Endothelial cell of umbilical vein (primary cell): ENCODE measurements at regions not wholly inside any gene's neighbourhood (a gene's known extent, or its start where the extent isn't known, plus 50 kb on each side); places are given as distances from the start of the nearest gene placed in this dataset.

Experiments used
- BruUV-seq: library from RNA; stranded (reverse); fragments of 400-500 nt; replicated peaks from 2 replicates; lab custom pipeline; 2021; lab: Mats Ljungman, UMichigan
- CTCF ChIA-PET: fragments of 300-600, 350-600 bp; sonication (Branson Sonifier 250); formaldehyde crosslinking; loops from one replicate; lab custom pipeline; 2021; ENCODE audit warnings: antibody characterized with exemption, inconsistent platforms; lab: Charles Lee
- POLR2A ChIA-PET: fragments of 300-600, 350-600 bp; sonication (Branson Sonifier 250); formaldehyde crosslinking; loops from one replicate; lab custom pipeline; 2021; ENCODE audit warnings: antibody characterized with exemption, inconsistent platforms; lab: Charles Lee
- DNase-seq: peaks from one replicate; pipeline ENCODE4 v3.0.0-alpha.2; 2011; ENCODE audit warnings: low read depth, low spot score
- FAIRE-seq: peaks from 2 replicates; lab custom pipeline; 2011; peaks lifted over from hg19 to GRCh38; lab: Jason Lieb, UNC
- H2AFZ ChIP-seq: 2 replicates; pipeline ENCODE4 v1.6.0; 2012; ENCODE audit warnings: low read depth, low read length, control low read depth, inconsistent platforms
- H3K27ac ChIP-seq: 2 replicates; pipeline ENCODE4 v1.5.1; 2011; ENCODE audit warnings: low read depth, mild to moderate bottlenecking, control low read depth, low read length, moderate library complexity; ENCODE audit not compliant: insufficient read depth
- H3K27me3 ChIP-seq, 2 experiments: 2 replicates each; pipeline versions ENCODE4 v1.6.0 to v1.6.1; 2011; ENCODE audit warnings: low read length in 2 of 2, mixed read lengths in 1 of 2; ENCODE audit not compliant: control insufficient read depth in 2 of 2, insufficient read depth in 2 of 2
- H3K36me3 ChIP-seq, 2 experiments: 2 replicates in 1 of 2; 3 replicates in 1 of 2; pipeline ENCODE4 v1.5.1; 2011; ENCODE audit warnings: low read length in 2 of 2, mild to moderate bottlenecking in 1 of 2, moderate library complexity in 1 of 2; ENCODE audit not compliant: control insufficient read depth in 2 of 2, insufficient read depth in 2 of 2; ENCODE audit errors: extremely low read depth in 1 of 2
- H3K4me1 ChIP-seq: 3 replicates; pipeline ENCODE4 v1.5.1; 2011; ENCODE audit warnings: mild to moderate bottlenecking, low read length; ENCODE audit not compliant: control insufficient read depth, insufficient read depth; ENCODE audit errors: extremely low read depth
- H3K4me2 ChIP-seq: 2 replicates; pipeline ENCODE4 v1.6.1; 2011; ENCODE audit warnings: low read length, control low read depth, mixed read lengths; ENCODE audit not compliant: insufficient read depth
- H3K4me3 ChIP-seq, 3 experiments: fragments of 200-600 bp in 1 of 3; sonication (generic), shearing (Covaris generic) in 1 of 3; replicated peaks in 1 of 3; 2 replicates each; pipeline ENCODE4 v1.5.1; 2011 to 2016; ENCODE audit warnings: control low read depth in 3 of 3, low read length in 3 of 3, mild to moderate bottlenecking in 2 of 3, inconsistent platforms in 1 of 3, low read depth in 1 of 3, moderate library complexity in 1 of 3; ENCODE audit not compliant: insufficient read depth in 1 of 3
- H3K79me2 ChIP-seq: 2 replicates; pipeline ENCODE4 v1.6.0; 2012; ENCODE audit warnings: low read length, inconsistent platforms; ENCODE audit not compliant: control insufficient read depth, insufficient read depth
- H3K9ac ChIP-seq: replicated peaks from 2 replicates; pipeline ENCODE3; 2011; ENCODE audit warnings: low read length, control low read depth; ENCODE audit not compliant: insufficient read depth; ENCODE audit errors: extremely low read depth
- H3K9me1 ChIP-seq: replicated peaks from 3 replicates; pipeline ENCODE4 v1.6.0; 2011; ENCODE audit warnings: mild to moderate bottlenecking, low read length; ENCODE audit not compliant: control insufficient read depth, insufficient read depth; ENCODE audit errors: extremely low read depth
- H3K9me3 ChIP-seq: replicated peaks from 2 replicates; pipeline ENCODE4 v1.5.1; 2012; ENCODE audit warnings: low read length, inconsistent platforms; ENCODE audit not compliant: control insufficient read depth, insufficient read depth
- H4K20me1 ChIP-seq: replicated peaks from 2 replicates; pipeline ENCODE3; 2011; ENCODE audit warnings: mild to moderate bottlenecking, low read length; ENCODE audit not compliant: control insufficient read depth, insufficient read depth; ENCODE audit errors: extremely low read depth
- EZH2 ChIP-seq: IDR thresholded peaks from 2 replicates; pipeline ENCODE4 v1.6.1; 2012; ENCODE audit warnings: borderline replicate concordance, low read depth, mild to moderate bottlenecking, moderate library complexity, low read length, inconsistent platforms; ENCODE audit not compliant: severe bottlenecking
- FOS ChIP-seq: IDR thresholded peaks from 2 replicates; pipeline ENCODE4 v1.6.1; 2011; ENCODE audit warnings: mild to moderate bottlenecking, low read length, moderate library complexity, borderline replicate concordance; ENCODE audit not compliant: insufficient read depth
- GATA2 ChIP-seq: IDR thresholded peaks from 2 replicates; pipeline ENCODE4 v1.7.0; 2011; ENCODE audit warnings: low read depth, mild to moderate bottlenecking, moderate library complexity, mixed read lengths, low read length; ENCODE audit not compliant: insufficient read length, insufficient read depth
- JUN ChIP-seq: IDR thresholded peaks from 2 replicates; pipeline ENCODE4 v1.6.1; 2011; ENCODE audit warnings: borderline replicate concordance, low read depth; ENCODE audit not compliant: insufficient read length, insufficient read depth
- MYC ChIP-seq: IDR thresholded peaks from one replicate; pipeline ENCODE4 v1.6.1; 2011; ENCODE audit warnings: mild to moderate bottlenecking, low read depth, low read length
- POLR2A ChIP-seq: IDR thresholded peaks from 2 replicates; pipeline ENCODE4 v1.6.1; 2012; ENCODE audit warnings: low read depth, mild to moderate bottlenecking, control low read depth, low read length
- POLR2AphosphoS5 ChIP-seq: IDR thresholded peaks from 2 replicates; pipeline ENCODE4 v1.6.1; 2012; ENCODE audit warnings: low read depth, mild to moderate bottlenecking, control low read depth, low read length, moderate library complexity; ENCODE audit not compliant: insufficient read depth
- dilution Hi-C: fragments of 300-500 bp; cut with MboI; formaldehyde crosslinking; loops from one replicate; pipeline ENCODE4 v1.15.0; 2019; ENCODE audit warnings: low sequenced_read_pairs; ENCODE audit not compliant: extremely low pct_ligation_motif_present
- intact Hi-C: fragments of 100-400 bp; cut with micrococcal nuclease; formaldehyde crosslinking; loops from one replicate; pipeline ENCODE4 v1.10.0; 2022
- TF ChIP-seq, protein P1 (sequence below), 2 donors: IDR thresholded peaks; 1 replicate in 1 of 2; 2 replicates in 1 of 2; pipeline ENCODE4 v1.5.1; 2011; ENCODE audit warnings: low read length in 2 of 2, mild to moderate bottlenecking in 2 of 2, moderate library complexity in 2 of 2, control low read depth in 1 of 2, inconsistent platforms in 1 of 2, low read depth in 1 of 2; ENCODE audit not compliant: insufficient read depth in 1 of 2; ENCODE audit errors: extremely low read depth in 1 of 2
- TF ChIP-seq, protein P2 (sequence below): IDR thresholded peaks from 2 replicates; pipeline ENCODE4 v1.6.1; 2011; ENCODE audit not compliant: insufficient read depth, insufficient read length

DNA sequence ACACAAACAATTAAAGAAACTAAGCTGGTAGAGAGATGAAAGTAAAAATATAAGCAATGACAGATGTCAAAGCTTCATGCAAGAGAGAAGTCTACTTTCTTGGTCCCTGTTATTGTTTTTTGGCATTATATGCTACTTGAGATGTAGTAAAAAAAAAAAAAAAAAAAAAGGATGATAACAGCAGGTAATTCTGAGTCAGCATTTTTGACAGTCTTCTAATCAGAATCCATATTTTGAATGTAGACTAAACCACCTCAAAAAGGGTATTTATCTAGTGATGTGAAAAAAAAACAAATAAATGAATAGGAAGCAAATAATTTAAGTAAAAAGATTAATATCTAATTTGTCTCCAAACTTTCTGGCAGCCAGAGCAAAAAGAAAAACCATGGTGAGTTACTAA is 422.2 kb upstream of the CPEB2 start:
- ChIA-PET CTCF (no interaction called here), POLR2A (no interaction called here)
- H3K79me2 ChIP-seq, result no peaks in the 10 kb centered on the region
- no peaks in the 10 kb centered on the region for H3K36me3 ChIP-seq
- H2AFZ ChIP-seq, result no peak overlapping the region
- no peaks in the 10 kb centered on the region for H3K9me1 ChIP-seq
- H3K4me2 ChIP-seq, result no peak overlapping the region
- FAIRE-seq (no peak), DNase-seq (no peak)
- no peak overlapping the region for H3K27ac ChIP-seq
- H3K9ac ChIP-seq, result no peak overlapping the region
- H3K4me1 ChIP-seq, result no peaks in the 10 kb centered on the region
- no peaks in the 10 kb centered on the region for H3K9me3 ChIP-seq
- TF ChIP-seq JUN (no peak), GATA2 (no peak), FOS (no peak), POLR2AphosphoS5 (no peak), POLR2A (no peak), EZH2 (no peak), MYC (no peak)
- TF ChIP-seq, protein P1, sequence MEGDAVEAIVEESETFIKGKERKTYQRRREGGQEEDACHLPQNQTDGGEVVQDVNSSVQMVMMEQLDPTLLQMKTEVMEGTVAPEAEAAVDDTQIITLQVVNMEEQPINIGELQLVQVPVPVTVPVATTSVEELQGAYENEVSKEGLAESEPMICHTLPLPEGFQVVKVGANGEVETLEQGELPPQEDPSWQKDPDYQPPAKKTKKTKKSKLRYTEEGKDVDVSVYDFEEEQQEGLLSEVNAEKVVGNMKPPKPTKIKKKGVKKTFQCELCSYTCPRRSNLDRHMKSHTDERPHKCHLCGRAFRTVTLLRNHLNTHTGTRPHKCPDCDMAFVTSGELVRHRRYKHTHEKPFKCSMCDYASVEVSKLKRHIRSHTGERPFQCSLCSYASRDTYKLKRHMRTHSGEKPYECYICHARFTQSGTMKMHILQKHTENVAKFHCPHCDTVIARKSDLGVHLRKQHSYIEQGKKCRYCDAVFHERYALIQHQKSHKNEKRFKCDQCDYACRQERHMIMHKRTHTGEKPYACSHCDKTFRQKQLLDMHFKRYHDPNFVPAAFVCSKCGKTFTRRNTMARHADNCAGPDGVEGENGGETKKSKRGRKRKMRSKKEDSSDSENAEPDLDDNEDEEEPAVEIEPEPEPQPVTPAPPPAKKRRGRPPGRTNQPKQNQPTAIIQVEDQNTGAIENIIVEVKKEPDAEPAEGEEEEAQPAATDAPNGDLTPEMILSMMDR (IDR thresholded peaks at IDR 0.05; ENCODE audit: extremely low read depth in 1 of 2, insufficient read depth in 1 of 2, low read depth in 1 of 2, low read length in 2 of 2), result no peak
- TF ChIP-seq, protein P2, sequence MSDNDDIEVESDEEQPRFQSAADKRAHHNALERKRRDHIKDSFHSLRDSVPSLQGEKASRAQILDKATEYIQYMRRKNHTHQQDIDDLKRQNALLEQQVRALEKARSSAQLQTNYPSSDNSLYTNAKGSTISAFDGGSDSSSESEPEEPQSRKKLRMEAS, result no peak
- BruUV-seq, result no TSS peak
- H4K20me1 ChIP-seq, result no peaks in the 10 kb centered on the region
- dilution Hi-C loops, result no loop called here
- no peak overlapping the region for H3K4me3 ChIP-seq
- intact Hi-C loops, result no loop called here
- H3K27me3 ChIP-seq, result no peaks in the 10 kb centered on the region
